HG03571 (cell line): ENCODE measurements at regions not wholly inside any gene's neighbourhood (a gene's known extent, or its start where the extent isn't known, plus 50 kb on each side); places are given as distances from the start of the nearest gene placed in this dataset.

Source experiments
- ATAC-seq: cut with Tn5 transposase; IDR thresholded peaks from one replicate; pipeline ENCODE4 v1.9.1; 2021; ENCODE audit not compliant: unreplicated experiment

GRCh38 chr2:21427606-21428005, 303.8 kb downstream of the TDRD15 start:
- no peak for ATAC-seq

GRCh38 chr2:21428754-21429153, 305.0 kb downstream of the TDRD15 start:
- ATAC-seq: no peak

GRCh38 chr2:21429747-21430146, 306.0 kb downstream of the TDRD15 start:
- no peak for ATAC-seq

GRCh38 chr2:21431078-21431477, 307.3 kb downstream of the TDRD15 start:
- ATAC-seq: no peak

- no peak for ATAC-seq
Observed at GRCh38 chr2:21438949-21439348, 315.2 kb downstream of the TDRD15 start.

GRCh38 chr2:21441442-21441841, 317.7 kb downstream of the TDRD15 start:
- ATAC-seq: no peak

GRCh38 chr2:21443494-21444105, 319.8 kb downstream of the TDRD15 start:
- no peak for ATAC-seq

GRCh38 chr2:21449881-21450280, 326.1 kb downstream of the TDRD15 start:
- ATAC-seq: no peak

GRCh38 chr2:21451403-21451802, 327.6 kb downstream of the TDRD15 start:
- ATAC-seq: no peak

GRCh38 chr2:21452263-21452662, 328.5 kb downstream of the TDRD15 start:
- ATAC-seq: no peak

GRCh38 chr2:21452678-21453077, 328.9 kb downstream of the TDRD15 start:
- no peak for ATAC-seq

GRCh38 chr2:21453723-21454450, 330.1 kb downstream of the TDRD15 start:
- no peak for ATAC-seq

GRCh38 chr2:21454839-21455238, 331.1 kb downstream of the TDRD15 start:
- no peak for ATAC-seq

- no peak for ATAC-seq
Observed at GRCh38 chr2:21461754-21462240, 338.0 kb downstream of the TDRD15 start.

- ATAC-seq: no peak
Observed at GRCh38 chr2:21466341-21466927, 342.7 kb downstream of the TDRD15 start.

- no peak for ATAC-seq
Observed at GRCh38 chr2:21467280-21467818, 343.6 kb downstream of the TDRD15 start.

- no peak for ATAC-seq
Observed at GRCh38 chr2:21467910-21468309, 344.1 kb downstream of the TDRD15 start.

GRCh38 chr2:21468624-21469023, 344.9 kb downstream of the TDRD15 start:
- no peak for ATAC-seq

GRCh38 chr2:21469158-21469557, 345.4 kb downstream of the TDRD15 start:
- ATAC-seq: no peak

GRCh38 chr2:21469564-21469963, 345.8 kb downstream of the TDRD15 start:
- ATAC-seq: no peak

GRCh38 chr2:21480162-21480561, 356.4 kb downstream of the TDRD15 start:
- ATAC-seq: no peak

- no peak for ATAC-seq
Observed at GRCh38 chr2:21484643-21485042, 360.9 kb downstream of the TDRD15 start.
